HG02840 (cell line): ENCODE measurements at regions not wholly inside any gene's neighbourhood (a gene's known extent, or its start where the extent isn't known, plus 50 kb on each side); places are given as distances from the start of the nearest gene placed in this dataset.
"Not testable (repeated sequence)": the region's sequence is repeated elsewhere in the genome, so short reads cannot be mapped to it uniquely, and the experiment has no call there.

Experiments
- ATAC-seq: cut with Tn5 transposase; IDR thresholded peaks from one replicate; pipeline ENCODE4 v1.9.1; 2021; ENCODE audit warnings: mild to moderate bottlenecking, moderate library complexity, moderate number of reproducible peaks; ENCODE audit not compliant: unreplicated experiment, low FRiP score

- no peak for ATAC-seq
Measured at GRCh38 chr13:61144834-61145593, 270.6 kb downstream of the PCDH20 start.

- ATAC-seq: no peak
Measured at GRCh38 chr13:61144301-61144700, 271.3 kb downstream of the PCDH20 start.

GRCh38 chr13:61142506-61142905 lies 273.1 kb downstream of the PCDH20 start:
- no peak for ATAC-seq

DNA sequence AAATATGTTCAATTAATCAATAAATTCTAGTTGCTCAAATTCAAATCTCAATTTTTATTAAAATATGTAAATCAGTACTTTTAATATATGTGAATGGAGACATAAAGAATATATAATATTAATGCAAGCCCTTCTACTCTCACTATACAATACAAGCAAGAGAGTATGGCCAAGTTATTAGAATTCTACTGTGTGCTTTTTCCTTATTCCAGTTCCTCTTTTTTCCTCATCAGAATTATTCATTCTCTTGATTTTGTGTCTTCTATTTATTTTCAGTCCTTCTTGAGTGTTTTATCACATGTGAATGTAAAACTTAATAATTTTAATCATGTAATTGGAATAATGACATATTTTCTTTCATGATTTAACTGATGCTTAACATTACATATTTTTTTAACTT lies 276.8 kb downstream of the PCDH20 start:
- ATAC-seq: no peak

DNA sequence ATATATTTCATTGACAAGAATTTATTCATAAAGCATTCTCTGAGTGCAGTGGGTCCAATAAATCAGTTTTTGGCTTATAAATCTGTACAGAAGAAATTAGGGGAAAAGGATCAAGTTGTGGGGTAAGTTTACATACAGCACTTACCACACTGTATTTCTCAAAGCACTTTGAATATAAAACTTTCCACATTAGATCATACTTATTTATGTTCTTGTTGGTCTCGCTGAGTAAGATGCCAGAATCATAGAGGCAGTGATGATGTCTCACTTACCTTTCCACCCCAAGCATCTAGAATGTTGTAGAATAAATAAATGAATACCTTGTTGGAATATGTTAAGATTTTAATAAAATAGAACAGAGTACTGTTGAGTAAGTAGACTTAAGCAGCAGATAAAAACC lies 279.1 kb downstream of the PCDH20 start:
- ATAC-seq: no peak

DNA sequence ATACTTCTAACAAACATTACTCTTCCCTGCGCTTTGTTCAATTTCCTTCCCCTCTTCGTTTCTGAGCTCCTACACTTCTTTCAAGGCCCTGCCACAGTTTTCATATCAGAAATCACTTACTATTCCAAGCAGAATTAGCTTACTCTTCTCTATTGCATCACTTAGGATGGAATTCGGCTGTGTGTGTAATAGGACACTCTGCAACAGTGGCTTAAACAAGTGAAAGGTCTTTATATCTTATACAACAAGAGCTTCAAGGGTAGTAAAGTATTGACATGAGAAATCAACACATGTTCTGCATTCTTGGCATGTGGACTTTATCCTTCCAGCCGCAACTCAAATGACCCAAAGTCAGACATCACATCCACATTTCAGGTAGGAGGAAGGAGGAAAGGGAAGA lies 279.6 kb downstream of the PCDH20 start:
- no peak for ATAC-seq

DNA sequence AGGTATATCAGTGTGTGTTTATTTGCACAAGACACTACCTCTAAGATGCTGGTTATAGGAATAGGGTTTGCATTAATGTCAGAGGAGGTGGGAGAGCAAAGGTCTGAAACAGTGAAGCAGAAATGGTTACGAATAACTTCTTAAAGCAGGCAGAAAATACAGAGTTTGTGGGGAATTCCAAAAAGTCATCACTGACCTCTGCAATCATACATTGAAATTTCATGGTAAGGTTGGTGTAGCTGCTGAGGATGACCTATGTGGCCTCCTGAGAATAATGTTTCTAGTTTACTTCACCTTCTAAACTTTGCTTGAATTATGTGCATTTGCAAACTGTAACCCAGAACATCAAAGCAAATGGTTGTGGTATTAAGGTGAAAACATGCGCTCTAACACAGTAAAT lies 280.1 kb downstream of the PCDH20 start:
- ATAC-seq: no peak

GRCh38 chr13:61128850-61129645 lies 286.6 kb downstream of the PCDH20 start:
- ATAC-seq: no peak

DNA sequence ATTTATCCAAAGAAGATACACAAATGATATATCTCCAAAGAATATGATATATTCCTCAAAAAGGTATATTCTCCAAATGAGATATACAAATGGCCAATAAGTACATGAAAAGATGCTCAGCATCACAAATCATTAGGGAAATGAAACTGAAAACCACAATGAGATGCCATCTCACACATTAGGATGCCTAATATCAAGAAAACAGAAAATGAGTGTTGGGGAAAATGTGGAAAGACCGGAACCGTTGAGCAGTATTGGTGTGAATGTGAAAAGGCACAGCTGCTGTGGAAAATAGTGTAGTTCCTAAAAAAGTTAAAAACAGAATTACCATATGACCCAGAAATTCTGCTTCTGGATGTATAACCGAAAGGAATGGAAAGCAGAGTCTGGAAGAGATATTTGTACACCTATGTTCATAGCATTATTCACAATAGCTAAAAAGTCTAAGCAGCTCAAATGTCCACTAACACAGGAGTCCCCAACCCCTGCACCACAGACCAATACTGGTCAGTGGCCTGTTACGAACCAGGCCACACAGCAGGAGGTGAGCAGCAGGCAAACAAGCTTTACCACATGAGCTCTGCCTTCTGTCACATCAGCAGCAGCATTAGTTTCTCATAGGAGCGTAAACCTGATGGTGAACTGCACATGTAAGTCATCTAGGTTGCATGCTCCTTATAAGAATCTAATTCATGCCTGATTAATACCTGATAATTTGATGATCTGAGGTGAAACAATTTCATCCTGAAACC lies 291.9 kb downstream of the PCDH20 start:
- ATAC-seq: no peak

- ATAC-seq: no peak
Measured at GRCh38 chr13:61113140-61113658, 302.4 kb downstream of the PCDH20 start.

DNA sequence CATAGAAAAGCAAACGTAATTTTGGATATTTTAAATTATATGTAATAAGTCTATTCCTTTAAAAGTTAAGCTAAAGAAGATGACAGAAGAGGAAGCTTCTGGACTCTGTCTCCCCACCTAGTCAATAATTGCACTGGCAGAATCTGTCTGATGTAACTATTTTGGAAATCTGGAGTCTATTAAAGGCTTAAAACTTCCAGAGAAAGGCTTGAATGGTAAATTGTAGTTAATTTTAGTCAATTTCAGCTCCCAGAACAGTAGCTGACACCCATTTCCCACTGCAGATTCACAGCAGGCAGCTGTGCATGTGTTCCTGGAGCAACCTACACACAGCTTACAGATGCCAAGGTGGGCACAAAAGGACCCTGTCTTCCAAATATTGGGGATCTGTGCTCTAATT lies 304.1 kb downstream of the PCDH20 start:
- no peak for ATAC-seq

- no peak for ATAC-seq
Measured at GRCh38 chr13:61110732-61111131, 304.9 kb downstream of the PCDH20 start.

DNA sequence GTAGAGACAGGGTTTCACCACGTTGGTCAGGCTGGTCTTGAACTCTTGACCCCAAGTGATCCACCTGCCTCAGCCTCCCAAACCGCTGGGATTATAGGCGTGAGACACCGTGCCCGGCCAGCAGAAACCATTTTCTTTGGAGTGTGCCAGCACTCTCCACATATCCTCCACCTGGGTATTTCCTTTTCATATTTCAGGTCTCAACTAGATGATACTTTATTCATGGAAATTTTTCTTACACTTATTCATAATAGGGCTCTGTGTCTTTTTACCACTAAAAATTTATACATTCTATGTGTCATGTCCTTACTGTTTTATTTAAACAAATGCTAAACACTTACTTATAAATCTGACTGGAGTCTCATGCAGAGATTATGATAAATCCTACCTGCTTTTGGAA lies 305.9 kb downstream of the PCDH20 start:
- no peak for ATAC-seq

DNA sequence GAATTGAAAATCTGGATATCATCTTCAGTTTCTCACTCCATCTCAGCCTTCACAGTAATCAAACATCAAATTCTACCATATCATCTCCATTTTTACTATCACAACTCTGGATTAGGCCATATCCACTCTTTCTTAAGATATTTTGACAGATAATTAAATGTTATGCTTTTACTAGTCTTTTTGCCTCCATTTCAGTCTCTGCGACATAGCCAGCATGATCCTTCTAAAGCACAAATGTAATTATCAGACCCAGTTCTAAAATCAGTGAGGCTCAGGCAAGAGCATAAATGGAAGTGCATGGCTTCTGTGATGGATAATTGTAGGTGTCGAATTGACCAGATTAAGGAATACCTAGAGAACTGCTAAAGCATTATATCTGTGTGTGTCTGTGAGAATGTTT lies 307.7 kb downstream of the PCDH20 start:
- ATAC-seq: no peak

DNA sequence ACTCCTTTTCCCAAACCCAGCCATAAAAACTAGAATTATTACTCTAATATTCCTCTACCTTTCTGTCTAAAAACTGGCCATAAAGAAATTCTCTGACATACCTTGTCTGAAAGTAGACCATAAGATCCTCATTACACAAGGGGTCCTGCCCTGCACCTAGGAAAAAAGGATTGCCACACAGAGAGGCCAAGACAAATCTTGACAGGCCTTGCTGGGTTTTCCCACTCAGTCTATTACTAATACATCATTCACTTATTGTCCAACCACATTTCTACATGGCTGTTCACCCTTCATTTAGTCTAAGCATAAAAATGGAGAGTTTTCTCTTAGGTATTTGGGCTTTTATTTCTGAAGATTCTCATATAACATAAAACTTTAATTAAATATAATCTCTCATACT lies 319.8 kb downstream of the PCDH20 start:
- ATAC-seq: no peak

DNA sequence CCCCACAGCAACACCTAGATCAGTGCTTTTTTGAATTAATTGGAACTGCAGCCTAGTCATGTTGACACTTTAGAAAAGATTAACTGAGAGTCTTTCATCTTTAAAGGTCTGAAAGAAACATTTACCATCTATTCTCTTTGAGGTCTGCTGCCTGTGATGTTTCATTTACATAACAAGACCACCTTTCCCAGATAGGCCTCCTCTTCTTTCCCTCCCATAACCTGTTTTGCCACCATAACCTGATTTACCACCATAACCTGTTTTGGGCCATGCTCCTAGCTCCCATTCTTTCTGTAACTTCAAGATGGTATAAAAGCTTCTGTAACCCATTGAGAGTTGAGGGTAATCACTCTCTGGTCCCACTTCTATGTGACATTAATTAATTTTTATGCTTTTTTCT lies 320.8 kb downstream of the PCDH20 start:
- ATAC-seq: no peak

DNA sequence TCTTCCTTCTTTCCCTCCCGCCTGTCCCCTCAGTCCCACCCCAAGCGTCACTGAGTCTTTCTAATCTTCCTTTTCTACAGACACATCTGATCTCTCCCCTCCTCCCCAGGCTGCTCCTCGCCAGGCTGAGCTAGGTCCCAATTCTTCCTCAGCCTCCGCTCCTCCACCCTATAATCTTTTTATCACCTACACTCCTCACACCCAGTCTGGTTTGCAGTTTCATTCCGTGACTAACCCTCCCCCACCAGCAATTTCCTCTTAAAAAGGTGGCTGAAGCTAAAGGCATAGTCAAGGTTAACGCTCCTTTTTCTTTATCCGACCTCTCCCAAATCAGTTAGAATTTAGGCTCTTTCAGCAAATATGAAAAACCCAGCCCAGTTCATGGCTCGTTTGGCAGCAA lies 325.8 kb downstream of the PCDH20 start:
- not testable (repeated sequence) for ATAC-seq

- no peak for ATAC-seq
Measured at GRCh38 chr13:61086087-61086486, 329.6 kb downstream of the PCDH20 start.

GRCh38 chr13:61084988-61085387 lies 330.7 kb downstream of the PCDH20 start:
- ATAC-seq: no peak

GRCh38 chr13:61078976-61079770 lies 336.5 kb downstream of the PCDH20 start:
- no peak for ATAC-seq
